Activated naive CD8-positive, alpha-beta T cell treated with anti-CD3 and anti-CD28 coated beads, Interleukin-2, amount 50 U/mL, for 24 hours (primary cell): ENCODE measurements at regions not wholly inside any gene's neighbourhood (a gene's known extent, or its start where the extent isn't known, plus 50 kb on each side); places are given as distances from the start of the nearest gene placed in this dataset.

Experiments
- ATAC-seq: fragments of 150-1000 bp; cut with Tn5 transposase; one replicate; pipeline ENCODE4 v1.10.0; 2021
- DNase-seq: peaks from one replicate; pipeline ENCODE4 v3.0.0; 2021
- H3K27ac Mint-ChIP-seq: one replicate; pipeline ENCODE4 v1.8.0; 2021; ENCODE audit warnings: mild to moderate bottlenecking, mixed read lengths
- H3K27me3 Mint-ChIP-seq: one replicate; pipeline ENCODE4 v1.8.0; 2021; ENCODE audit warnings: mixed read lengths
- H3K36me3 Mint-ChIP-seq: one replicate; pipeline ENCODE4 v1.8.0; 2021; ENCODE audit warnings: low read depth, mixed read lengths
- H3K4me1 Mint-ChIP-seq: one replicate; pipeline ENCODE4 v1.8.0; 2021; ENCODE audit warnings: mixed read lengths
- H3K4me3 Mint-ChIP-seq: one replicate; pipeline ENCODE4 v1.8.0; 2021; ENCODE audit warnings: mild to moderate bottlenecking, moderate library complexity, mixed read lengths
- H3K9me3 Mint-ChIP-seq: one replicate; pipeline ENCODE4 v1.8.0; 2021; ENCODE audit warnings: mixed read lengths

- Mint-ChIP-seq H3K36me3 (no peaks in the 10 kb centered on the region), H3K9me3 (peaks cover 3% of the 10 kb centered on the region), H3K4me1 (no peaks in the 10 kb centered on the region), H3K27me3 (no peaks in the 10 kb centered on the region), H3K27ac (no peak overlapping the region), H3K4me3 (no peak overlapping the region)
- no peak for ATAC-seq
- DNase-seq, result no peak
Observed at GRCh38 chr18:40382197-40382596, 1572.8 kb upstream of the PIK3C3 start.

GRCh38 chr18:40380686-40381439, 1574.2 kb upstream of the PIK3C3 start:
- Mint-ChIP-seq H3K4me1 (no peaks in the 10 kb centered on the region), H3K9me3 (peaks cover 3% of the 10 kb centered on the region), H3K27ac (no peak overlapping the region), H3K27me3 (no peaks in the 10 kb centered on the region), H3K4me3 (no peak overlapping the region), H3K36me3 (no peaks in the 10 kb centered on the region)
- DNase-seq, result no peak
- no peak for ATAC-seq

GRCh38 chr18:40375837-40376236, 1579.2 kb upstream of the PIK3C3 start:
- no peaks in the 10 kb centered on the region for H3K36me3 Mint-ChIP-seq
- no peak for DNase-seq
- no peaks in the 10 kb centered on the region for H3K27me3 Mint-ChIP-seq
- no peak overlapping the region for H3K4me3 Mint-ChIP-seq
- peaks cover 20% of the 10 kb centered on the region for H3K9me3 Mint-ChIP-seq
- H3K27ac Mint-ChIP-seq, result no peak overlapping the region
- no peak for ATAC-seq
- no peaks in the 10 kb centered on the region for H3K4me1 Mint-ChIP-seq

- H3K27me3 Mint-ChIP-seq, result no peaks in the 10 kb centered on the region
- no peak overlapping the region for H3K4me3 Mint-ChIP-seq
- no peak overlapping the region for H3K27ac Mint-ChIP-seq
- no peak for ATAC-seq
- no peaks in the 10 kb centered on the region for H3K4me1 Mint-ChIP-seq
- H3K9me3 Mint-ChIP-seq, result peaks cover 23% of the 10 kb centered on the region
- no peak for DNase-seq
- no peaks in the 10 kb centered on the region for H3K36me3 Mint-ChIP-seq
Observed at GRCh38 chr18:40371673-40372072, 1583.4 kb upstream of the PIK3C3 start.

GRCh38 chr18:40367576-40367975, 1587.5 kb upstream of the PIK3C3 start:
- peaks cover 15% of the 10 kb centered on the region for H3K9me3 Mint-ChIP-seq
- H3K27me3 Mint-ChIP-seq, result no peaks in the 10 kb centered on the region
- H3K27ac Mint-ChIP-seq, result no peak overlapping the region
- H3K4me3 Mint-ChIP-seq, result no peak overlapping the region
- H3K4me1 Mint-ChIP-seq, result no peaks in the 10 kb centered on the region
- ATAC-seq (no peak), DNase-seq (no peak)
- H3K36me3 Mint-ChIP-seq, result no peaks in the 10 kb centered on the region

GRCh38 chr18:40366521-40366920, 1588.5 kb upstream of the PIK3C3 start:
- ATAC-seq, result no peak
- Mint-ChIP-seq H3K27ac (no peak overlapping the region), H3K4me1 (no peaks in the 10 kb centered on the region), H3K9me3 (peaks cover 5% of the 10 kb centered on the region), H3K27me3 (no peaks in the 10 kb centered on the region), H3K4me3 (no peak overlapping the region), H3K36me3 (no peaks in the 10 kb centered on the region)
- DNase-seq, result no peak

- Mint-ChIP-seq H3K36me3 (no peaks in the 10 kb centered on the region), H3K4me3 (no peak overlapping the region), H3K9me3 (peaks cover under 1% of the 10 kb centered on the region), H3K27ac (no peak overlapping the region), H3K27me3 (no peaks in the 10 kb centered on the region), H3K4me1 (no peaks in the 10 kb centered on the region)
- ATAC-seq (no peak), DNase-seq (no peak)
Observed at GRCh38 chr18:40365526-40365925, 1589.5 kb upstream of the PIK3C3 start.

GRCh38 chr18:40360558-40360957, 1594.5 kb upstream of the PIK3C3 start:
- no peaks in the 10 kb centered on the region for H3K36me3 Mint-ChIP-seq

GRCh38 chr18:40357536-40357935, 1597.5 kb upstream of the PIK3C3 start:
- no peaks in the 10 kb centered on the region for H3K4me1 Mint-ChIP-seq
- no peak for DNase-seq
- no peak overlapping the region for H3K4me3 Mint-ChIP-seq
- H3K9me3 Mint-ChIP-seq, result peaks cover 4% of the 10 kb centered on the region
- H3K27me3 Mint-ChIP-seq, result no peaks in the 10 kb centered on the region
- H3K27ac Mint-ChIP-seq, result no peak overlapping the region
- H3K36me3 Mint-ChIP-seq, result no peaks in the 10 kb centered on the region
- ATAC-seq, result no peak

More at GRCh38 chr18:40360558-40360957, 1594.5 kb upstream of the PIK3C3 start:
- no peaks in the 10 kb centered on the region for H3K4me1 Mint-ChIP-seq
- DNase-seq (no peak), ATAC-seq (no peak)
- no peak overlapping the region for H3K4me3 Mint-ChIP-seq
- peaks cover 4% of the 10 kb centered on the region for H3K9me3 Mint-ChIP-seq
- no peak overlapping the region for H3K27ac Mint-ChIP-seq
- H3K27me3 Mint-ChIP-seq, result no peaks in the 10 kb centered on the region

- no peaks in the 10 kb centered on the region for H3K27me3 Mint-ChIP-seq
- ATAC-seq (no peak), DNase-seq (no peak)
- no peaks in the 10 kb centered on the region for H3K36me3 Mint-ChIP-seq
- no peaks in the 10 kb centered on the region for H3K4me1 Mint-ChIP-seq
- H3K27ac Mint-ChIP-seq, result no peak overlapping the region
- H3K9me3 Mint-ChIP-seq, result peaks cover 4% of the 10 kb centered on the region
- no peak overlapping the region for H3K4me3 Mint-ChIP-seq
Observed at GRCh38 chr18:40356168-40356567, 1598.9 kb upstream of the PIK3C3 start.

- Mint-ChIP-seq H3K36me3 (no peaks in the 10 kb centered on the region), H3K27me3 (no peaks in the 10 kb centered on the region), H3K4me3 (no peak overlapping the region), H3K27ac (no peak overlapping the region), H3K4me1 (no peaks in the 10 kb centered on the region), H3K9me3 (peaks cover 4% of the 10 kb centered on the region)
- DNase-seq, result no peak
- ATAC-seq, result no peak
Observed at GRCh38 chr18:40355726-40356125, 1599.3 kb upstream of the PIK3C3 start.

GRCh38 chr18:40348196-40348595, 1606.8 kb upstream of the PIK3C3 start:
- ATAC-seq, result no peak
- no peaks in the 10 kb centered on the region for H3K36me3 Mint-ChIP-seq
- no peaks in the 10 kb centered on the region for H3K27me3 Mint-ChIP-seq
- no peak overlapping the region for H3K27ac Mint-ChIP-seq
- H3K4me1 Mint-ChIP-seq, result no peaks in the 10 kb centered on the region
- peaks cover 3% of the 10 kb centered on the region for H3K9me3 Mint-ChIP-seq
- no peak overlapping the region for H3K4me3 Mint-ChIP-seq
- DNase-seq, result no peak

- no peak overlapping the region for H3K27ac Mint-ChIP-seq
- H3K4me1 Mint-ChIP-seq, result no peaks in the 10 kb centered on the region
- H3K9me3 Mint-ChIP-seq, result peaks cover 3% of the 10 kb centered on the region
- H3K27me3 Mint-ChIP-seq, result no peaks in the 10 kb centered on the region
- H3K36me3 Mint-ChIP-seq, result no peaks in the 10 kb centered on the region
- DNase-seq, result no peak
- no peak overlapping the region for H3K4me3 Mint-ChIP-seq
- ATAC-seq, result no peak
Observed at GRCh38 chr18:40347261-40347660, 1607.8 kb upstream of the PIK3C3 start.

- DNase-seq (no peak), ATAC-seq (no peak)
- no peaks in the 10 kb centered on the region for H3K27me3 Mint-ChIP-seq
- H3K4me1 Mint-ChIP-seq, result no peaks in the 10 kb centered on the region
- H3K27ac Mint-ChIP-seq, result no peak overlapping the region
- H3K9me3 Mint-ChIP-seq, result peaks cover 13% of the 10 kb centered on the region
- no peak overlapping the region for H3K4me3 Mint-ChIP-seq
- no peaks in the 10 kb centered on the region for H3K36me3 Mint-ChIP-seq
Observed at GRCh38 chr18:40346146-40346545, 1608.9 kb upstream of the PIK3C3 start.

- no peaks in the 10 kb centered on the region for H3K36me3 Mint-ChIP-seq
- no peak overlapping the region for H3K4me3 Mint-ChIP-seq
- ATAC-seq (no peak), DNase-seq (no peak)
- no peak overlapping the region for H3K27ac Mint-ChIP-seq
- H3K9me3 Mint-ChIP-seq, result peaks cover 16% of the 10 kb centered on the region
- H3K27me3 Mint-ChIP-seq, result no peaks in the 10 kb centered on the region
- H3K4me1 Mint-ChIP-seq, result no peaks in the 10 kb centered on the region
Observed at GRCh38 chr18:40341701-40342100, 1613.3 kb upstream of the PIK3C3 start.

GRCh38 chr18:40338284-40338683, 1616.8 kb upstream of the PIK3C3 start:
- ATAC-seq (no peak), DNase-seq (no peak)
- Mint-ChIP-seq H3K27me3 (no peaks in the 10 kb centered on the region), H3K4me1 (no peaks in the 10 kb centered on the region), H3K36me3 (no peaks in the 10 kb centered on the region), H3K9me3 (peaks cover 25% of the 10 kb centered on the region), H3K27ac (no peak overlapping the region), H3K4me3 (no peak overlapping the region)
